Skin epidermis (tissue), 12 donors: ENCODE measurements at regions not wholly inside any gene's neighbourhood (a gene's known extent, or its start where the extent isn't known, plus 50 kb on each side); places are given as distances from the start of the nearest gene placed in this dataset.

Experiments
- H3K27ac ChIP-seq, 21 experiments: fragments of 200-600 bp; sonication (generic) in 11 of 21; one replicate each; pipeline ENCODE4 v1.5.0; 2020; ENCODE audit warnings: mild to moderate bottlenecking in 3 of 21, inconsistent platforms in 2 of 21, moderate library complexity in 2 of 21
- H3K4me3 ChIP-seq, 7 experiments: fragments of 200-600 bp; sonication (generic) in 2 of 7; one replicate each; pipeline ENCODE4 v1.5.0; 2020; ENCODE audit warnings: inconsistent platforms in 2 of 7, mild to moderate bottlenecking in 2 of 7, moderate library complexity in 1 of 7

DNA sequence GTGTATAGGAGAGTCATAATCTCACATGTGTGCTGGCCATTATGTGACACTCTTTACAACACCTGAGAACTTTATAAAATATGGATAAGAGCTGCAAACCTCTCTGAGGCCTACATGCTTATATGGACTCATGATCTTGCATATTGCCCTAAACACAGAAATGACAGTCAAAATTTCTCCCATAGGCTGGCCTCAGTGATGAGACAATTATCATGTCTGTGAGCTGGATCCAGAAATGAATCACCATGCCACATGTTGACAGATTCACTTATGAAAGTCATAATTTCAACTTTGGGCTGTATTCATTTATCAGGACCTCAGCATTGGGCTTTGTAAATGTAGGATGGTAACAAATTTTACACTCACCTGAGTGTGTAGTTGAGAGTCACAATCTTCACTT is 948.8 kb upstream of the TSPY4 start:
- H3K27ac ChIP-seq = no peak overlapping the region
- H3K4me3 ChIP-seq = no peak overlapping the region

DNA sequence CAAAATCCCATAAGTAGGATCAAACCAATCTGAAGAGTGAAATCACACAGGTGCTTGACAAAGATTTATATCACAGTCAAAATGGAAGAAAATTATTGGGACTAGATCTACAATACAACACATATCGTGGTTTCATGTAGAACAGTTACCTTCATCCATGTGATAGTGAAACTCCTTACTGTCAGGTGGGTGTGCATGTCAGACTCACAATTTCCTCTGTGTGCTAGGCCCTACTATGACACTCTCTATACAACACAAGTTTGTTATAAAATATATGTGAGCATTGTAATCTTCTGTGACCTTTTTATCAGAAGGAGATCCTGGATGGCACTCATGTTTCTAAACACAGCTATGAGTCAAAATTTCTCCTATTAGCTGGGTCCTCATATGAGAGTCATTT is 947.0 kb upstream of the TSPY4 start:
- no peak overlapping the region for H3K4me3 ChIP-seq
- no peak overlapping the region for H3K27ac ChIP-seq

DNA sequence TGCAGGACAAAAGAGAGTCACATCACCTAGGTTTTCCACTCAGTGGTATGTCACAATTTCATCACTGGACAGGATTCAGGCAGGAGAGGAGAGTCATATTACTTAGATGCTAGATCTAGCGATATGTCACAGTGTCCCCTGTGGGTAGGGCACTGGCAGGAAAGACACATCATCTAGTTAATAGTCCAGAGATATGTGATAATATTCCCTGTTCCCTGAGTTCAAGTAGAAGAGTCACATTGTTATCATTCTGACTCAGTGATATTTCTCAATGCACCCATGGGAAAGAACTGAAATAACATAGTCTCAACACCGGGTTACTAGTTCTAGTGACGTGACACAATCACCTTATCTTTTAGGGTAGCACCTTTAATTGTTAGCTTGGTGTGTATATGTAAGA is 944.0 kb upstream of the TSPY4 start:
- H3K4me3 ChIP-seq = no peak overlapping the region
- no peak overlapping the region for H3K27ac ChIP-seq

DNA sequence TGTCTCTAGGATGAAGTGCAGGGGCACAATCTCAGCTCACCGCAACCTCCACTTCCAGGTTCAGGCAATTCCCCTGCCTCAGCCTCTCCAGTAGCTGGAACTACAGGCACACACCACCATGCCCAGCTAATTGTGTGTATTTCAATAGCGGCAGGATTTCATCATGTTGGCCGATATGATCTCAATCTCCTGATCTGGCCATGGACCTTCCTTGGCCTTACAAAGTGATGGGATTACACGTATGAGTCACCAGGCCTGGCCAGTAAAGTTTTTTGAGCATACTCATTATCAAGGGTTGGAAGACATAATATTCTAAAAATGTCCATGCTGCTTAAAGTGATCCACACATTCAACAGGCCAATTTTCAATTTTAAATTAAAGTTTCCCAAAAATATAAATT is 914.4 kb upstream of the TSPY4 start:
- Histone ChIP-seq H3K27ac (no peak overlapping the region), H3K4me3 (no peak overlapping the region)

DNA sequence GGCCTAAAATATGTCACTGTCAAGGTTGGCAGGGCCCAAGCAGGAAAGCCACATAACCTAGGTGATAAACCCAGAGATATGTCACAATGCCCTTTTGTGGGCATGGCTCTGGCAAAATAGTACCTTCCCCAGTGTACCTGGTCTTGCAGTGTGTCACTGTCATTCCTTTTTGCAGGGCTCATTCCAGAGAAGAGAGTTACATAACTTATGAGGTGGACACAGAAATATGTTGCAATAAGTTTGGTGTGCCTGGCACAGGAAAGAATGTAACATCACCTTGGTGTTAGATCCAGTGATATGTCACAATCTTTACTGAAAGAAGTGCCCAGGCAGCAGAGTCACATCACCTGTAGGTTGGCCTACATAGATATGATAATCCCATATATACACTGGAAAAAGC is 910.8 kb upstream of the TSPY4 start:
- H3K4me3 ChIP-seq = no peak overlapping the region
- H3K27ac ChIP-seq = no peak overlapping the region

DNA sequence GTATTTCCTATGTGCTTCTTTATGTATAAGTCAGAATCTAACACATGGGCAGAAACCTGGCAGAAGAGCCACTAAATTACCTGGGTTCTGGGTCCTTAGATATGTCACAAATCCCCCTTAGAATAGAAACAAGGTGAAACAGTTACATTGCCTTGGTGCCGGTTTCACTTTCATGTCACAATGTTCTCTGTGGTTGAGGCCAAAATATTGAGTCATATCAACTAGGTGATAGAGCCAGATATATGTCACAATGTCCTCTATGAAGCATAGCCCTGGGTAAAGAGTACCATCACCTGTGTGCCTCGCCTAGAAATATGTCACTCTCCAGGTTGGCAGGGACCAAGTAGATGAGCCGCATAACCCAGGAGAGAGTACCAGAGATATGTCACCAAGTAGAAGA is 899.8 kb upstream of the TSPY4 start:
- no peak overlapping the region for H3K4me3 ChIP-seq
- no peak overlapping the region for H3K27ac ChIP-seq

DNA sequence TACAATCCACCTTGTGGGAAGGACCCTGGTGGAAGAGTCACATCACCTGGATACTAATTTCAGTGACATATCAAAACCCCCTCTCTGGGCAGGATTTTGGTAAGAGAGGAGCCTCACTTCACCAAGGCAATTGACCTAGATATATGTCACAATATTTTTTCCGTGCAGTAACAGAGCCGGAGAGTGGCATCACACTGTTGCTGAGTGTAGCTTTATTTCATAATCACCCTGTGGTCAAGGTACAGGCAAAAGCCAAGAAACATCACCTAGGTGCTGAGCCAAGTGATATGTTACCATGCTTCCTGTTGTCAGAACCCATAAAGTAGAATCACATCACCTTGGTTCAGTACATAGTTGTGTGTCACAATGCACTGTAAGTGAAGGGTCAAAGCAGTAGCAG is 895.2 kb upstream of the TSPY4 start:
- H3K4me3 ChIP-seq = no peak overlapping the region
- no peak overlapping the region for H3K27ac ChIP-seq

DNA sequence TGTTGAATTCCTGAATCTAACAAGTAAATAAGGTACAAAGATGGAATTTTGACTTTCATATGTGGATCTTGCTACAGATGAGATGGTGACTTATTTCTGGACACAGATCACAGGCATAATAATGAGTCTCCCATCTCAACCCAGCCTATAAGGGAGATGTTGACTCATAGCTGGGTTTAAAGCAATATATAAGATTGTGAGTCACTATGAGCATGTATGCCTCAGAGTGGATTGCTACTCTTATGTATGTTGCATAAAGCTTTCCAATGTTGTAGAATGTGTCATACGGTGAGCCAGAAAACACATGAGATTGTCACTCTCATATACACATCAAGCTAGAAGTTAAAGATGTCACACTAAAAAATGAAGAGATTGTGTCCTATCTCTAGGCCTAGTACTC is 884.3 kb upstream of the TSPY4 start:
- Histone ChIP-seq H3K4me3 (no peak overlapping the region), H3K27ac (no peak overlapping the region)

DNA sequence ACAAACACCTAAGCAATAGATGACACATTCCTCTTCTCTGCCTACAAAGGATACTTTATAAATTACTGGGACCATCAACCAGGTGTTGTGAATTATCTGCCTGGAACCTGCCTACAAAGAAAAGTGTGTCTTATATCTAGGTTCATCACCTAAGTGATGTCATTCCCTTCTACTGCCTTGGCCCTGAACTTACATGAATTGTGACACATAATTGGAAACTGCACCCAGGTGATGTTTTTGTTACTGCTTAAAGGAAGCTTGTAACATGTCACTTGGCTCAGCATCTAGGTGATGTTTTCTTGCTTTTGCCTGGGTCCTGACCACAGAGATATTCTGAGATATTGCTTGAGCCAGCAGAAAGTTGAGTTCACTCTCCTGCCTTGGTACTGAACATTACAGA is 870.5 kb upstream of the TSPY4 start:
- no peak overlapping the region for H3K27ac ChIP-seq
- no peak overlapping the region for H3K4me3 ChIP-seq

DNA sequence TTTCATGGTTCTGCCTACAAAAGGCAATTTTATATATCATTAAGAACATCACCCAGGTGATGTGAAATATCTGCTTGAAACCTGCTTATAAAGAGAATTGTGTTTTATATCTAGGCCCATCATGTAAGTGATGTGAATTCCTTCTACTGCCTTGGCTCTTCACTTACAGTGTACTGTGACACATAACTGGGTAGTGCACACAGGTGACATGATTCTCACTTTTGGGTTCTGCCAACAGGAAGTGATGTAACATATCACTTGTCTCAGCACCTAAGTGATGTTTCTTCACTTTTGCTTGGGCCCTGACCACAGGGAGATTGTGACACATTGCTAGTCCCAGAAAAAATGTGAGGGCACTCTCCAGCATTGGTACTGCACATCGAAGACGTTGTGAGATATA is 867.0 kb upstream of the TSPY4 start:
- H3K4me3 ChIP-seq = no peak overlapping the region
- no peak overlapping the region for H3K27ac ChIP-seq

DNA sequence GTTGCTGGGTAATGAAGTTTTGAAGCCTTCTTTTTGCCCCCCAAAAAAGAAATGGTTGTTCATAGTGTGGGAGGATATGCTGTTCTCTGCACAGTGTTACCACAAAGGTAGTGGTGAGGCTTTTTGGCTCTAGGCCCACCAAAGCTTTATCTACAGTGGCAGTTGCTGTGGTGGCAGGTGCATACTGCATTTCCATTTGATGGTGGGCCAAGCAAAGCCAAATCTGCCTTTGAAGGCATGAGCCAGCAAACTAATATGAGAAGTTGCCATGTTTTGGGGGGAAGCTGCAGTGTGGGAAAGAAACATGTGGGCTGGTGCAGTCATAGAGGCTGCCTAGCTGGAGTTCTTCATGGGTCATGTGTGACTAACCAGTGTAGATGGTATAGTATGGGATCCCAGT is 858.1 kb upstream of the TSPY4 start:
- Histone ChIP-seq H3K27ac (no peak overlapping the region), H3K4me3 (no peak overlapping the region)

DNA sequence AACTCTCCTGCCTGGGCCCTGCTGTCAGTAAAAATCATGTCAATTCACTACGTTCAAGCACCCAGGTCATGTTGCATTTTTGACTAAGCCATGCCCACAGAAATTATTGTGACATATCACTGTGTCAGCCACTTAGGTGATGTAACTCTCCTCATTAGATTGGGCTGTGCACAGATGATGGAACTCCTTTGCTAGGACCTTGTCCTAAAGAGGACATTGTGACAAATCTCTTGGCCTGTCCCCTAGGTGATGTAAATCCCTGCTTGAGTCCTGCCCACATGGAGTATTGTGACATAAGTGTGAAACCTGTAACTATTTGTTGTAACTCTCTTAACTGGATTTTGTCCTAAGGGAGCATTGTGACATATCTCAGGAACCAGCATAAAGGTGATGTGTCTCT is 848.3 kb upstream of the TSPY4 start:
- no peak overlapping the region for H3K27ac ChIP-seq

DNA sequence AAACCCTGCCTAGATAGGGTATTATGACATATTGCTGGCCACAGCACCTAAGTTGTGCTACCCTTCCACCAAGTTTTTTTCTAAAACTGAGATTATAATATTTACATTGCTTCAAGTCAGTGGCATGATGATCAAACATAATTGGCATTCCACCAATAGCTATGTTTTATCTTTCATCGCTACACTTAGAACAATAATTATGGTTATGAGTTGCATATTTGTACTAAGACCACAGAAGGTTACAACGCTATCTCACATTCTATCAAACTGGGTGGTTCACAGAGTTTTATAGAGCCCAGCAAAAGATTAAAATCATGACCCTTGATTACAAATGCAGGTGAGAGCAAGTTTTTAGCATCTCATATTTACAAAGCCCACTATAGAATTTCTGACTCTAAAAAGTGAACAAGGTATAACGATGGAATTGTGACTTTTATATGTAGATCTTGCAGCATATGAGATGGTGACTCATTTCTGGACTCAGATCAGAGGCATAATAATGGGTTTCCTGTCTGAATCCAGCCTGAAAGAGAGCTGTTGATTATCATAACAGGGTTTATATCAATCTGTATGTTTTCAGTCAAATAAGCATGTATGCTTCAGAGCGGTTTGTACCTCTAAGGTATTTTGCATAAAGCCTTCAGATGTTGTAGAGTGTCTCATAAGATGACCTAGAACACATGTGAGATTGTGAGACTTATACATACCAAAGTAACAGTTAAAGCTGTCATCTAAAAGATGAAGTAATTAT is 847.2 kb upstream of the TSPY4 start:
- H3K27ac ChIP-seq = peak overlapping the region in 1 of 21 experiments; percentile 11
- no peak overlapping the region for H3K4me3 ChIP-seq

More for the DNA sequence above, 848.3 kb upstream of the TSPY4 start:
- H3K4me3 ChIP-seq = no peak overlapping the region

DNA sequence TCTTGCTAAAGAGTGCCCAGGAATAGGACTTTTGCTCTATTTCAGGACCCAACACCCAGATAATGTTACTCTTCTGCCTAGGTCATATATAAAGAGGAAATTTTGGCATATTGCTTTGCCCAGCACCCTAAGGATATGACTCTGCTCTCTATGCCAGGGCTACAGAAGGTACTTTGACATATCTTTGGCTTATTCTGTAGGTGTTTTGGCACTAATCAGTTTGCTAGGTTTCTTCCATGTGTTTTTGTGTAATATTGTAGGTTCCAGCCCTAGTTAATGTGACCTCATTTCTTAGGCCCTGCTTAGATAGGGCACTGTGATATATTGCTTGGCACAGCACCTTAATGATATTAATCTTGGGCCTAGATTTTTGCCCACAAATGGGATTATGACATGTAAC is 842.9 kb upstream of the TSPY4 start:
- Histone ChIP-seq H3K27ac (no peak overlapping the region), H3K4me3 (no peak overlapping the region)

DNA sequence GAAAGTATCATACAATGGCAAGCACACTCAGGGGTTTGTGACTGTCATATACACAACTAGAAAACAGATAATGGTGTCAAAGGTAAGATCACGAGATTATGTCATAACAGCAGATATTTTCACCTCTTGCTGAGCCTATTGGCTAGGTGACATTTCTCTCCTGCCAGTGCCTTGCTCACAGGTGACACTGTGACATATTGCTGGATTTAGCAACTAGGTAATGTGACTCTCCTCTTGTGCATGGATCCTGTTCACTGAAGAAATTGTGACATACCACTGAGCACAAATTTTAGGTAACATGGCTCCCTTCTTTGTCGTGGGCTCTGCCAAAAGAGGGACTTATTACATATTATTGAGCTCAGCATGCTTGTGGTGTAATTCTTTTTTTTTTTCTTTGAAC is 842.0 kb upstream of the TSPY4 start:
- Histone ChIP-seq H3K4me3 (no peak overlapping the region), H3K27ac (no peak overlapping the region)

DNA sequence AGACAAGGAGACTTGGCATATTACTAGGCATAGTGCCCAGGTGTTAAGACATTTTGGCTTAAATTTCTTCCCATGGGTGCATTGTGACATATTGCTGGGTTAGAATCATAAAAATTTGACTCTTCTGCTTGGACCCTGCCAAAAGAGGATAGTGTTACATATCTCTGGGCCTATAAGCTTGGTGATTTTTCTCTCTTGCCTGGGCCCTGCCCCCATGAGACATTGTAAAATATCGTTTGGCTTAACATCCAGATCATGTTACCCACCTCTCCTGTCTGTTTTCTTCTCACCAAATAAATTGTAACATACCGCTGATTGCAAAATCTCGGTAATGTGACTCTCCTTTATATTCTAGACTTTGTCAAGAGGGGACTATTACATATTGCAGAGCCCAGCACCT is 836.4 kb upstream of the TSPY4 start:
- Histone ChIP-seq H3K4me3 (no peak overlapping the region), H3K27ac (no peak overlapping the region)

DNA sequence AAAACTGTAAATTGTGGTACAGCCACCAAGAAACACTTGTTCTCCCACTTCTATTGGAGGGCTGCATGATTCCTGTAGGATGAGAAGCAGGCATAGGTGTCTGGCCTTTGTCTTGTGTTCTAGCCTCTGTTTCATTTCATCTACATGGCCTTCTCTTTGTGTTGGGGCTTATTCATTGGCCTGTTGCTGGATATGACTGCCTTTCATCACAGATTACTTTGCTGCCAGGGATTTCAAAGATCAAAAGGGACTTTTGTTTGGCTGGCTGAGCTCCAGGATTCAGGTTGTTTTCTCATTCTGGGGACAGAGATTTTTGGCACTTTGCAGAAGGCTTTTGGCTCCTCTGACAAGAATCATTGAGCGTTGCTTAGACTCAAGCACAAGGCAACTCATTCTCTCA is 803.8 kb upstream of the TSPY4 start:
- Histone ChIP-seq H3K27ac (no peak overlapping the region), H3K4me3 (no peak overlapping the region)

DNA sequence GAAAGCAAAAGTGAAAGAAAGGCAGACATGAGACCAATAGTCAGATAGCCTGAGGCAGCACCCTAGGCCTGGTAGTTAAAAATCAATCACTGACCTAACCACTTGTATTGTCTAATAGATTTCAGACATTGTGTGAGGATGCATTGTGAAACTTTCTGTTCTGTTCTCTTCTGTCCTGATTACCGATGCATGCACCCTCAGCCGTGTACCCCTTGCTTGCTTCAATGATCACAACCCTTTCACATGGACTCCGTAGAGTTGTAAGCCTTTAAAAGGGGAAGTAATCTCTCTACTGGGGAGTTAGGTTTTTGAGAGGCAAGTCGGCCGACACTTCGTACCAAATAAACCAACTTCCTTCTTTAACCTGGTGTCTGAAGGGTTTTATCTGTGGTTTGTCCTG is 801.6 kb upstream of the TSPY4 start:
- Histone ChIP-seq H3K27ac (no peak overlapping the region), H3K4me3 (no peak overlapping the region)

DNA sequence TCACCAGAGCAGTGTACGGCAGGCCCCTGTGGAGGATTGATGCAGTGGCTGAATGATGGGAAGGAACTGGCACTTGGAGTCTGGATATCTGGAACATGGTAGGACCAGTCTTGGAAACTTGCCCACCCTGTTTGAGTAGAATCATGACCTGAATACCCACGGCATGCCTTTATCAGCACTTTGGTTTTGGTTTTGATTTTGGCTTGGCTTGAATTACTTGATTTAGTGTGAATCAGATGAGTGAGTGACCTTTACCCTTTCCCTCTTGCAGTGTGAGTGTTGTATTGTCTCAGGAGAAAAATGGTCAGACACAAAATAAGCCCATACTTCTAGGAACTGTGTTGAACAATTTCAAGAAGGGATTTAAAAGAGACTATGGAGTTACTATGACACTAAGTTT is 801.0 kb upstream of the TSPY4 start:
- no peak overlapping the region for H3K27ac ChIP-seq

DNA sequence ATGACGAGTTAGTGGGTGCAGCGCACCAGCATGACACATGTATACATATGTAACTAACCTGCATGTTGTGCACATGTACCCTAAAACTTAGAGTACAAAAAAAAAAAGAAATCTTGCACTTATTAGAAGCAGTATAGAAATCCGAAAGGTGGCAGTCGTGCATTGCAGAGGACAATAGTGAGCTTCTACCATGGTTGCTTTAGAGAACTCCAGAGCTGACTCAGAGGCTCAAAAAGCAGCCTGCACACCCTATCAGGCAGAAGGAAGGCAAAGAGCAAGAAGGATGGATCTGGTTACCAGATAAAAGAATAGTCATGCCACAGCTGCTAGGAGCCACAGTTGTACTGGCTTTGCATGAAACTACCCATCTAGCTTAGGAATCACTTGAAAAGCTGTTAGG is 796.0 kb upstream of the TSPY4 start:
- Histone ChIP-seq H3K4me3 (no peak overlapping the region), H3K27ac (no peak overlapping the region)

More for the DNA sequence above, 801.0 kb upstream of the TSPY4 start:
- no peak overlapping the region for H3K4me3 ChIP-seq

DNA sequence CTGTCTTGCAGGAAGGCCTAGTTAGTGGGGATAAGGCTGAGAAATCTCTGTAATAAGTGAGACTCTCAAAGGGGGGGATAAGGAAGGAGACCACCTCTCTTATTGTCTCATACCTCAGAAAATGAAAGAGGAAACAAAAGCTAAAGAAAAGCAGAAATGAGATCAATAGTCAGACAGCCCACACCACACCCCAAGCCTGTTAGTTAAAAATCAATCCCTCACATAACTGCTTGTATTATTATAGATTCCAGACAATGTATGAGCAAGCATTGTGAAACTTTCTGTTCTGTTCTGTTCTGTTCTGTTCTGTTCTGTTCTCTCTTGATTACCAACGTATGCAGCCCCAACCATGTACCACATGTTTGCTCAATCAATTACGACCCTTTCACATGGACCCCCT is 792.5 kb upstream of the TSPY4 start:
- no peak overlapping the region for H3K4me3 ChIP-seq
- no peak overlapping the region for H3K27ac ChIP-seq

DNA sequence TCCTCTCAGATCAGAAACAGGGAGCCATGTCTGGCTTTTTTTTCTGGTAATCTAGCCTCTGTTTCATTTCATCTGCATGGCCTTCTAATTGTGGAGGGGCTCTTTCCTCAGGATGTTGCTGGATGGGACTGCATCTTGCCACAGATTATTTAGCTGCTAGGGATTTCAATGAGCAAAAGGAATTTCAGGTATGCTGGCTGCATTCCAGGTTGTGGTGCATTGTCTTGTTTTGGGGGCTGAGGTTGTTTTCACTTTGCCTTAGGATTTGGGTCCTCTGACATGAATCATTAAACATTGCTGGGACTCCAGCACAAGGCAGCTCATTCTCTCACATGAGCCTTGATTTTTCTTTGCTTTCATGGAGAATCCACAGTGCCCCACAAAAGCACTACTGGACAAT is 789.3 kb upstream of the TSPY4 start:
- no peak overlapping the region for H3K27ac ChIP-seq

More for the DNA sequence above, 789.3 kb upstream of the TSPY4 start:
- H3K4me3 ChIP-seq = no peak overlapping the region
